ENCODE measurements at regions not wholly inside any gene's neighbourhood (a gene's known extent, or its start where the extent isn't known, plus 50 kb on each side); places are given as distances from the start of the nearest gene placed in this dataset.

DNA sequence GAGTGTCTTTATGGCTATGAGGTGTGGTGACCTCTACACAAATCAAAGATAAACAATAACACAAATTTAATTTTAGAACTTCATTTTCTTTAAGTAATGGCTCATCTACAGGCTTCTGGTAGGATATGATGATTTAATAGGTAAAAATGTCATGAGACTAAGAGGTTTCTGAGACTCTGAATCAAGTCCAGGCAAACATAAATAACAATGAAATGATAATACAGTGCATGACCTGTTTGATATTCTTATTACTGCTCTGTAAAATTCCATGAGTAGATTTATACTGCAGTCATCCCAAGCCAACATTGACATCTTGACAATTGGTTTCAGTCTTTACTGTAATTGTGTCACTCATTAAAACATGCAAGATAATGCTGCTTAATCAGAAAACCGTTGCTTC is 936.8 kb downstream of the MCTP2 start:
- H3K9me3 ChIP-seq (ENCODE audit: low read length) = no peaks in the 10 kb centered on the region
- H3K79me2 ChIP-seq (ENCODE audit: insufficient read depth, low read length) = no peaks in the 10 kb centered on the region
- no peak overlapping the region for H3K4me2 ChIP-seq (ENCODE audit: low read length)
- H3K27me3 ChIP-seq (ENCODE audit: insufficient read depth, low read length) = no peaks in the 10 kb centered on the region
- no peak for TF ChIP-seq EZH2 (IDR thresholded peaks at IDR 0.05; ENCODE audit: borderline replicate concordance, low read length)
- TF ChIP-seq, protein P1, sequence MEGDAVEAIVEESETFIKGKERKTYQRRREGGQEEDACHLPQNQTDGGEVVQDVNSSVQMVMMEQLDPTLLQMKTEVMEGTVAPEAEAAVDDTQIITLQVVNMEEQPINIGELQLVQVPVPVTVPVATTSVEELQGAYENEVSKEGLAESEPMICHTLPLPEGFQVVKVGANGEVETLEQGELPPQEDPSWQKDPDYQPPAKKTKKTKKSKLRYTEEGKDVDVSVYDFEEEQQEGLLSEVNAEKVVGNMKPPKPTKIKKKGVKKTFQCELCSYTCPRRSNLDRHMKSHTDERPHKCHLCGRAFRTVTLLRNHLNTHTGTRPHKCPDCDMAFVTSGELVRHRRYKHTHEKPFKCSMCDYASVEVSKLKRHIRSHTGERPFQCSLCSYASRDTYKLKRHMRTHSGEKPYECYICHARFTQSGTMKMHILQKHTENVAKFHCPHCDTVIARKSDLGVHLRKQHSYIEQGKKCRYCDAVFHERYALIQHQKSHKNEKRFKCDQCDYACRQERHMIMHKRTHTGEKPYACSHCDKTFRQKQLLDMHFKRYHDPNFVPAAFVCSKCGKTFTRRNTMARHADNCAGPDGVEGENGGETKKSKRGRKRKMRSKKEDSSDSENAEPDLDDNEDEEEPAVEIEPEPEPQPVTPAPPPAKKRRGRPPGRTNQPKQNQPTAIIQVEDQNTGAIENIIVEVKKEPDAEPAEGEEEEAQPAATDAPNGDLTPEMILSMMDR (IDR thresholded peaks at IDR 0.05; ENCODE audit: low read length) = no peak
- H3K27ac ChIP-seq (ENCODE audit: low read depth, low read length, poor library complexity, severe bottlenecking) = no peak overlapping the region
- no peaks in the 10 kb centered on the region for H3F3A ChIP-seq (ENCODE audit: insufficient read depth, low read length)
- no peaks in the 10 kb centered on the region for H4K20me1 ChIP-seq (ENCODE audit: insufficient read depth, low read length)
- H3K36me3 ChIP-seq (ENCODE audit: insufficient read depth, low read length) = no peaks in the 10 kb centered on the region
- no peak overlapping the region for H2AFZ ChIP-seq (ENCODE audit: low read length)
- H3K9ac ChIP-seq (ENCODE audit: low read length) = no peak overlapping the region
- no peaks in the 10 kb centered on the region for H3K9me2 ChIP-seq (ENCODE audit: low read depth, low read length)
- no peak overlapping the region for H3K4me3 ChIP-seq (ENCODE audit: low read depth, low read length, poor library complexity, severe bottlenecking)
- H3K4me1 ChIP-seq (ENCODE audit: insufficient read depth, low read length, severe bottlenecking) = no peaks in the 10 kb centered on the region

DNA sequence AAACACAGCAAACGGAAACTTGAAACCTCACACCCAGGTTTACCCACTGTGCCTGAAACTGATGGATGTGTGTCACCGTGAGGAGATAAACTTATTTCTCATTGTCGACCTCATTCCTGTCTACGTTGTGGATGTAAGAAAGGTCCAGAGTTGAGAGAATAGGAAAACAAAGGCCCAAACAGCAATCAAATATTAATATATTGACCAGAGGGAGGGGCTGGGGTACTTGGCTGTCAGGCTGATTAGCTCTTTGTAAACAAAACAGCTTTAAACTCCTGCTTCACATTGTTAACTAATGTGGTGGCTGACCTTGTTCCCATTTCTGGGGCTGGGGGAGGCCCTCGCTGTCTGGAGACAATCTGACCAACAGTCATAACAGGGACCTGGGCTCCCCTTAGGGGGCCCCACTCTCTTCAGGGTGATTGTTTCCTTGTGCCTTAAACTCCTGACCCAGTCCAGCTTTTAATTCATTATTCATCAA is 937.6 kb downstream of the MCTP2 start:
- Histone ChIP-seq H3K4me1 (ENCODE audit: insufficient read depth, low read length, severe bottlenecking) (no peaks in the 10 kb centered on the region), H3K4me2 (ENCODE audit: low read length) (no peak overlapping the region), H3F3A (ENCODE audit: insufficient read depth, low read length) (no peaks in the 10 kb centered on the region), H3K4me3 (ENCODE audit: low read depth, low read length, poor library complexity, severe bottlenecking) (no peak overlapping the region), H3K9ac (ENCODE audit: low read length) (no peak overlapping the region), H3K36me3 (ENCODE audit: insufficient read depth, low read length) (no peaks in the 10 kb centered on the region), H4K20me1 (ENCODE audit: insufficient read depth, low read length) (no peaks in the 10 kb centered on the region), H3K79me2 (ENCODE audit: insufficient read depth, low read length) (no peaks in the 10 kb centered on the region), H3K27me3 (ENCODE audit: insufficient read depth, low read length) (no peaks in the 10 kb centered on the region), H2AFZ (ENCODE audit: low read length) (no peak overlapping the region), H3K9me2 (ENCODE audit: low read depth, low read length) (no peaks in the 10 kb centered on the region), H3K27ac (ENCODE audit: low read depth, low read length, poor library complexity, severe bottlenecking) (no peak overlapping the region), H3K9me3 (ENCODE audit: low read length) (no peaks in the 10 kb centered on the region)
- TF ChIP-seq, protein P1 (IDR thresholded peaks at IDR 0.05; ENCODE audit: low read length) = no peak
- no peak for TF ChIP-seq EZH2 (IDR thresholded peaks at IDR 0.05; ENCODE audit: borderline replicate concordance, low read length)

DNA sequence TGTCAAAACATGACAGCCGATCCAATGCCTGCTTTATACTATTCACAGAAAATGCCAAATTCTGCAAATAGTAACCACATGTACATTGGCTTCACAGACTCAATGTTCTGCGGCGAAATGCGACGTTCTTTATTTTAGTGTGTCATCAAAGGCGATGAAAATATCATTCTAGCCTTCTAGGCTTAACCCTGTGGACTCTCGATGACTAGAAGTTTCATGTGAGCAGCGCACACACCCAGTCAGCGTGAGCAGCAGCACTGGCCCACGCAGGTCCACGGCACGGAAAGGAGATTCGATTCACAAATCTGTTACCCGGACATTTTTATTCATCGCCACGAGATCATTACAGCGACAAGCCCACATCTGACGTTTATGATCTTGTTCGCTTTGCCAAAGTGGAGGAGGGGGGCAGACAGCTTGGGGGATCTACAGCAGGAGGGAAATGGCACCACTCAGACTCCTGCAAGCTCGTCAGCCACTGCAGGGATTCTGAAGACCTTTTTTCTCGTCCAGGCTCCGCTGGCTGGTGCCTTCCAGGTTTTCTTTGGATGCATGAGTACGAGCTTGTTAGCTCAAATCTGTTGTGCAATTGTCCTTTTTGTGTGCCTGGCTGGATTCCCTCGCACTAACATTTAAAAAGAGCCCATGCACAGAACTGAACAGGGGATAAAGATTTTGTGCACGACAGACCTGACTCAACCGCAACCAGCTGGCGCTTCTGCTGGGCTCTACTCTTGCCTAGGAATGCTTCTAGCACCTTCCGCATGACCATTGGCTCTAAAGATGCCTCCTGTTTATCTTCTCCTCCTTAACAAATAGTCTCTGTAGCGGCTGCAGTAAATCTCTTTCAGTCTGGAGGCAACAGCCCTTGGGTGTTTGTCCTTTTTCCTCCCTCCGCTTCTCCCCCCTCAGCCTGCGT is 938.4 kb downstream of the MCTP2 start:
- H3K4me3 ChIP-seq (ENCODE audit: low read depth, low read length, poor library complexity, severe bottlenecking) = no peak overlapping the region
- H3K27ac ChIP-seq (ENCODE audit: low read depth, low read length, poor library complexity, severe bottlenecking) = no peak overlapping the region
- TF ChIP-seq, protein P1 (IDR thresholded peaks at IDR 0.05; ENCODE audit: low read length) = no peak
- no peak for TF ChIP-seq EZH2 (IDR thresholded peaks at IDR 0.05; ENCODE audit: borderline replicate concordance, low read length)

More for the DNA sequence above, 938.4 kb downstream of the MCTP2 start:
- Histone ChIP-seq H3K36me3 (ENCODE audit: insufficient read depth, low read length) (no peaks in the 10 kb centered on the region), H3K79me2 (ENCODE audit: insufficient read depth, low read length) (no peaks in the 10 kb centered on the region), H3K27me3 (ENCODE audit: insufficient read depth, low read length) (no peaks in the 10 kb centered on the region), H3F3A (ENCODE audit: insufficient read depth, low read length) (no peaks in the 10 kb centered on the region), H3K9me2 (ENCODE audit: low read depth, low read length) (no peaks in the 10 kb centered on the region), H3K9me3 (ENCODE audit: low read length) (no peaks in the 10 kb centered on the region), H3K4me1 (ENCODE audit: insufficient read depth, low read length, severe bottlenecking) (no peaks in the 10 kb centered on the region), H4K20me1 (ENCODE audit: insufficient read depth, low read length) (no peaks in the 10 kb centered on the region), H3K9ac (ENCODE audit: low read length) (no peak overlapping the region), H2AFZ (ENCODE audit: low read length) (no peak overlapping the region), H3K4me2 (ENCODE audit: low read length) (no peak overlapping the region)
